NCI-H2196 treated with DMSO at 0.1 percent for 48 hours (cell line): ENCODE measurements at regions not wholly inside any gene's neighbourhood (a gene's known extent, or its start where the extent isn't known, plus 50 kb on each side); places are given as distances from the start of the nearest gene placed in this dataset.

ENCODE experiments used
- DNase-seq: peaks from one replicate; lab custom pipeline; 2025; ENCODE audit not compliant: unreplicated experiment; lab: John Stamatoyannopoulos, UW

- no peak for DNase-seq
Observed at GRCh38 chr3:115323380-115323779, 176.3 kb upstream of the ZBTB20 start.

- no peak for DNase-seq
Observed at GRCh38 chr3:115324056-115324455, 177.0 kb upstream of the ZBTB20 start.

- DNase-seq: no peak
Observed at GRCh38 chr3:115325539-115325938, 178.5 kb upstream of the ZBTB20 start.

DNA sequence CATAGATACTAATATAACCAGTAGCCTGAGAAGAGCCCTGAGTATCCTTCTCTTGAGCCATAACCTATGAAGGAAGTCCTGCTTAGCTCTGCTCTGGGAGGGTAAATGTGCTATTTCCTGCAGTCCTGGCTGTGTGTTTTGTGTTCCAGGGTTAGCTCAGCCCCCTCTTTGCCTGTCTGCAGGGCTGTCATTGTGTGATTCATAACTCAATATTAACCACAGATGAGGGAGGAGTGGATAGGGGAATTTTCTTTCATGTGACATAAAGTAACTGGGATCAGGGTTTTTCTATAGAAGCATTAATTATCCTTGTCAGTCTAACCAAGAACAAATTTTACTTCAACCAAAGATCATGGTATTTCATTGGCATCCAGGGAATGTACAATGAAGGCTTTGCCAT, 183.3 kb upstream of the ZBTB20 start:
- no peak for DNase-seq

DNA sequence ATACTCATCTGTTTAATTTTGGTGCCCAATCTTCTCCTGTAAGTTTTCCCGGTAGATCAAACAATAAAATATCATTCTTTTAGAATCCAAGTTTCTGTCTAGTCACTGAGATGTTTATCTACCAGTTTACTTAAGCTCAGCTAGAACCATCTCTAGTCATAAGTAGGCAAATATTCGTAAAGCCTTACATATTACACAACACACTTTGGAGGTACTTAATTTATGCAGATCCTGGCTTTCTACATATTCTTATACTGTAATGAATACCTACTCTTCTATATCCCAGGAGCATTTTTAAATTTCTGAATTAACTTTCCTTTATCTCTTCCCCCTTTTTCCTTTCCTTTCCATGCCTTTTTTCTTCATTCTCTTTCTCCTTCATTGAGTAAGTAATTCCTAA, 185.9 kb upstream of the ZBTB20 start:
- no peak for DNase-seq

- no peak for DNase-seq
Observed at GRCh38 chr3:115336836-115337235, 189.7 kb upstream of the ZBTB20 start.

GRCh38 chr3:115340586-115340985, 193.5 kb upstream of the ZBTB20 start:
- no peak for DNase-seq

GRCh38 chr3:115341208-115341607, 194.1 kb upstream of the ZBTB20 start:
- no peak for DNase-seq

DNA sequence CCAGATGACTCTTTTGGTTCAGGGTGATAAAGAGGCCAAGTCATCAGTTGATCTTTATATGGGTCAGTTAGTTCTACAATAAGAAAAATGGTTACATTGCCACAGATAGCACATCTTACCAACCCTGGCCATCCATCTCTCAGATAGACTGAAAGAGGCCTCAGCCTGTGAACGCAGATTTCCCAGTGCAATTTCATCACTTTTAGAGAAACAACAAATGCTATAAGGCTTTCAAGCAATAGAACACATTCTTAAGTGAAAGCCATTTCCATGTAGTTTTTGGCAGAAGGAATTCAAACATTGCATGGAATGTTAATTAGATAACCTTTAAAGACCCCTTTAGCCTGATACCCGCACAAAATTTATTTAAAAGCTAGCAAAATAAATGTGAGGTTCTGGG, 200.6 kb upstream of the ZBTB20 start:
- no peak for DNase-seq

DNA sequence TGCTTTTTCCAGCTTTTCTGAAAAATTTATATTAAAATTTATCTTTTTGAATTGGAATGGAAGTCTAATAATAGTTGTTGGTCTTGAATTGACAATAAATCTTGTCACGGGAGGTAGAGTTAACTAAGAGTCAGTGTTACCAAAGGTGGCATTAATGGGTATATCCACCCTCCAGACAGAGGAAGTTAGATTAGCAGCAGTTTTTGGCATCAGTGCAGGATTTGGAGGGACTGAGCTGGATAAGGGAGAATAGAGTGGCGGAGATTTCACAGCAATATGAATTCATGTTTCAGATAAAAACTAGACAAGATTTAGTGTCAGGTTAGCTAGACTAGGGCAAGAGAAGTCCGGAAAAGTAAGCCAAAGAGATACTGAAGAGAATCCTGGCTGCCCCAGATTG, 201.3 kb upstream of the ZBTB20 start:
- DNase-seq: no peak

DNA sequence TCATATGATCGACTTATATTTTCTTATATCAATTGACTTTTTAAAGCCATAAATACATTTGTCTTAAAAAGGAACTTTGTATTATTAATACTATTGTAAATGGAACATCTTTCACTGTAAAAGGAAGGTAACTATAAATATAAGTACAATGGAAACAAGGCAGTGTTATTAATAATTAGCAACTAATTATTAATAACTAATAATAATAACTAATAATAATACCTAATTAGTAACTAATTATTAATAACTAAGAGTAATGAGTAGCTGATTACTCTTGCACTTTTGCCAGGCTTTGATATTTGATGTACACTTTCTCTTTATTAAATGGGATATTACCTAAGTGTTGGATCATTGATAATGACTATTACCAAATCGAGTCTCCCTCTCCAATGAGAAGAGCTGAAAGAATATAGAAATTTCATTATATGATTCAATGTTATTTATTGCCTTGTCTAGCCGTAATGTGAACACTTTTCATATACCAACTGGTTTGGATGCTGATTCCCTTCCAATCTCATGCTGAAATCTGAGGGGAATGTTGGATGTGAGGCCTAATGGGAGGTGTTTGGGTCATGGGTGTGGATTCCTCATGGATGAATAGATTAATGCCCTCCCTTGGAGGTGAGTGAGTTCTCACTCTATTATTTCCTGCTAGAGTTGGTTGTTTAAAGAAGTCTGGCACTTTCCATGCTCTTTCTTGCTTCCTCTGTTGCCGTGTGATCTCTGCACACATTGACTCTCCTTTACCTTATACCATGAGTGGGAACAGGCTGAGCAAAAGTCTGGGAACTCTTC, 202.1 kb upstream of the ZBTB20 start:
- DNase-seq: no peak

GRCh38 chr3:115350606-115351005, 203.5 kb upstream of the ZBTB20 start:
- no peak for DNase-seq

- no peak for DNase-seq
Observed at GRCh38 chr3:115351193-115351592, 204.1 kb upstream of the ZBTB20 start.

DNA sequence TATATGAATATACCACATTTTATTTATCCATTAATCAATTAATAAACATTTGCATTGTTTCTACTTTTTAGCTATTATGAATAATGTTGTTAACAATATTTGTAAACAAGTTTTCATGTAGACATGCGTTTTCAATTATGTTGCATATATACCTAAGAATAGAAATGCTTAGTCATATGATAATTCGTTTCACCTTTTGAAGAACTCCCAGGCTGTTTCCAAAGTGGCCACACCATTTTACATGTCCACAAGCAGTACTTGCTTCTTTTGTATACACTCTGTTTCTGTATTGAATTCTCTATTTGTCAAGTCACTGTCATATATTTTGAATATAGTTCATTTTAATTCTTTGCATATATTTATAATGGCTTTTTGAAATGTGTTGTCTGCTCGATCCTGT, 206.9 kb upstream of the ZBTB20 start:
- no peak for DNase-seq

GRCh38 chr3:115357456-115357855, 210.4 kb upstream of the ZBTB20 start:
- no peak for DNase-seq

- no peak for DNase-seq
Observed at GRCh38 chr3:115359536-115359935, 212.4 kb upstream of the ZBTB20 start.

GRCh38 chr3:115361806-115362205, 214.7 kb upstream of the ZBTB20 start:
- no peak for DNase-seq

DNA sequence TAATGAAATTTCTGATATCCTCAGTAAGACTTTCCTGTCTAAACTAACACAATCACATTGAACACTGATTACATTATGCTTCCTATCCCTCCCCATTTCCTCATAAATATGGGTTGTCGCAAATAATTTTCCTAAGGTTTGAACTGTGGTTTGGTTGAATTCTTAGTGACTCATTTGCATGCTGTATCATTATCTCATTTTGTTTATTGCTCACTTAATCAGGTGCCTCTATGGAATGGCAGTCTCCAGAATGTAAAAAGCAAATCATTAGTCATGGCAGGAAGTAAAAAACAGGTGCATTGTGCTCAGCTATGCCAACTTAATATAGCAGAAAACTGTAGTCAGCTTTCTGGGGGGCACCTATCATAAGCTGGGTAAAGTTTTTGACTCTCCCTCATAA, 216.0 kb upstream of the ZBTB20 start:
- DNase-seq: no peak

GRCh38 chr3:115369021-115369420, 221.9 kb upstream of the ZBTB20 start:
- DNase-seq: no peak

DNA sequence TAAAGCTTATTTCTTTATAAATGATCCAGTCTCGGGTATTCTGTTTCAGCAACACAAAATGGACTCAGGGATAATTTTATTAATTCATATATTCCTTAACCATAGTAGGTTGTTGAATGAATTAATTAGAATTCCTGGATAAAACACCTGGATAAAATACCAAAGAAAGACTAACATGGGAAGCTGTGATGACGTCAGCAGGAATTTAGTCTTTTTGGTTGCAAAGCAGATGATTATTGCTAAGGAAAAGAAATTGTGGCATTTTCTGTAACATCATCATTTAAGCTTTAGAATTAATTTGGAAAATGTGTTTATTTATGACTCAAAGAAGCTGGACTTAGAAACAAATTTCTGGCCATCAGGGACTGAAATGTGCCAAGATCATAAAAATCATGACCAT, 228.3 kb upstream of the ZBTB20 start:
- no peak for DNase-seq

GRCh38 chr3:115380883-115381572, 233.9 kb upstream of the ZBTB20 start:
- no peak for DNase-seq

DNA sequence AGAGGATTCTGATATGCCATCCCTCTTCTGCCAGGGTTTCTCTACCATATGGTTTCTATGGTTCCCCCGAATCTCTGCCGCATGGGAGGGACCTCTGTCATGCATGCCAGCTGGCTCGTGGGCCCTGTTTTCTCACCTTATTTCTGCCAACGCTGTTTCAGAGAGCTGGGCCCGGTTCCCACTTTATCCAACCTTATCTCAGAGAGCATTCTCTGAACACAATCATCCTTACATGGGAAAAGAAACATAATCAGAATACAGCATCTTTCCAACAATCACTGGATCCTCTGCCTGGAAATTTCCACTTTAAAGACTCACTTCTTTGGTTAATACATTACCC, 234.5 kb upstream of the ZBTB20 start:
- no peak for DNase-seq

DNA sequence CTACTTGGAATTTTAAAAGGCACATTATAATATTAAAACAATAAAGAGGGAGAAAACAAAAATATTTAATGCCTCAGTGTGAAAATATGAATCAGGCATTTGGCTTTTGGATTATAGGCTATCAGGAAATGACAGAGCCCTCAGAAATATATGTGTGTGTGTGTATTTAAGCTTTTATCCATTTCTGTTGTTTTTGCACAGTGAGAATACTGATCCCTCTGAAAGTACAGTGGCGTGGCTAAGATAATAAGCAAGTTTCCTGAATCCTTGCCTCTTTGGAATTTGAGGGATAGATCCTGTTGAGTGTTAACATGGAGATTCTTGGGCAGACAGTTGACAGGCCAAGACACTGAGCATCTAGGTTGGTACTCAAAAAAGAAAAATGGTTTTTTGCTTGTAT, 234.8 kb upstream of the ZBTB20 start:
- no peak for DNase-seq
